Neuronal stem cell (in vitro differentiated cells): ENCODE measurements at regions not wholly inside any gene's neighbourhood (a gene's known extent, or its start where the extent isn't known, plus 50 kb on each side); places are given as distances from the start of the nearest gene placed in this dataset.

Experiments used
- DNase-seq: peaks from one replicate; pipeline ENCODE4 v3.0.0-alpha.2; 2013; ENCODE audit warnings: low spot score
- H2AFZ ChIP-seq: one replicate; pipeline ENCODE4 v1.6.1; 2013; ENCODE audit warnings: mild to moderate bottlenecking, low read length, inconsistent platforms
- H2AK5ac ChIP-seq: 2 replicates; pipeline ENCODE4 v1.6.1; 2013; ENCODE audit warnings: low read depth, mild to moderate bottlenecking, inconsistent platforms, low read length, moderate library complexity, mixed read lengths
- H2BK120ac ChIP-seq: 2 replicates; pipeline ENCODE4 v1.6.1; 2013; ENCODE audit warnings: low read depth, mild to moderate bottlenecking, inconsistent platforms, low read length, moderate library complexity, mixed read lengths
- H2BK12ac ChIP-seq: one replicate; pipeline ENCODE4 v1.6.1; 2013; ENCODE audit warnings: low read length, inconsistent platforms
- H2BK15ac ChIP-seq: 2 replicates; pipeline ENCODE4 v1.6.1; 2013; ENCODE audit warnings: mild to moderate bottlenecking, low read length, inconsistent platforms, mixed read lengths
- H2BK5ac ChIP-seq: one replicate; pipeline ENCODE4 v1.6.1; 2013; ENCODE audit warnings: inconsistent platforms, mild to moderate bottlenecking, low read length, moderate library complexity
- H3K14ac ChIP-seq: one replicate; pipeline ENCODE4 v1.6.1; 2013; ENCODE audit warnings: low read length, inconsistent platforms
- H3K18ac ChIP-seq: 2 replicates; pipeline ENCODE4 v1.6.1; 2013; ENCODE audit warnings: low read length, inconsistent platforms
- H3K23ac ChIP-seq: 2 replicates; pipeline ENCODE4 v1.6.1; 2013; ENCODE audit warnings: low read depth, mild to moderate bottlenecking, mixed read lengths, low read length, inconsistent platforms; ENCODE audit not compliant: poor library complexity
- H3K27ac ChIP-seq: replicated peaks from 3 replicates; pipeline ENCODE4 v1.5.1; 2013; ENCODE audit warnings: low read length, inconsistent platforms
- H3K27me3 ChIP-seq, 3 experiments: 2 replicates each; pipeline ENCODE4 v1.6.1; 2013; ENCODE audit warnings: low read length in 3 of 3, mild to moderate bottlenecking in 2 of 3, inconsistent platforms in 1 of 3, low read depth in 1 of 3, mixed read lengths in 1 of 3, moderate library complexity in 1 of 3; ENCODE audit not compliant: control insufficient read depth in 3 of 3, insufficient read depth in 3 of 3
- H3K36me3 ChIP-seq, 2 donors: replicated peaks in 1 of 2; 2 replicates each; pipeline ENCODE4 v1.6.1; 2013; ENCODE audit warnings: low read length in 2 of 2; ENCODE audit not compliant: control insufficient read depth in 2 of 2, insufficient read depth in 2 of 2
- H3K4ac ChIP-seq: 2 replicates; pipeline ENCODE4 v1.6.1; 2013; ENCODE audit warnings: inconsistent platforms, mild to moderate bottlenecking, low read length, moderate library complexity
- H3K4me1 ChIP-seq, 2 donors: 1 replicate in 1 of 2; 2 replicates in 1 of 2; pipeline ENCODE4 v1.6.1; 2013; ENCODE audit warnings: low read length in 2 of 2, low read depth in 1 of 2; ENCODE audit not compliant: control insufficient read depth in 2 of 2, insufficient read depth in 1 of 2
- H3K4me2 ChIP-seq: one replicate; pipeline ENCODE4 v1.6.1; 2013; ENCODE audit warnings: mild to moderate bottlenecking, low read length, inconsistent platforms; ENCODE audit not compliant: insufficient read depth, poor library complexity, severe bottlenecking
- H3K4me3 ChIP-seq, 2 donors: 2 replicates each; pipeline ENCODE4 v1.5.1; 2013; ENCODE audit warnings: low read length in 2 of 2, mild to moderate bottlenecking in 2 of 2, inconsistent platforms in 1 of 2, moderate library complexity in 1 of 2
- H3K79me1 ChIP-seq: one replicate; pipeline ENCODE4 v1.6.1; 2013; ENCODE audit warnings: low read depth, mild to moderate bottlenecking, inconsistent platforms, low read length, moderate library complexity
- H3K9ac ChIP-seq: one replicate; pipeline ENCODE4 v1.6.1; 2013; ENCODE audit warnings: mild to moderate bottlenecking, low read depth, low read length, inconsistent platforms; ENCODE audit not compliant: poor library complexity
- H3K9me3 ChIP-seq, 2 donors: replicated peaks in 1 of 2; 2 replicates each; pipeline versions ENCODE3 to v1.6.1; 2013; ENCODE audit warnings: low read length in 2 of 2, mild to moderate bottlenecking in 2 of 2, inconsistent platforms in 1 of 2, low read depth in 1 of 2, mixed read lengths in 1 of 2, moderate library complexity in 1 of 2; ENCODE audit not compliant: control insufficient read depth in 2 of 2, insufficient read depth in 1 of 2
- H4K8ac ChIP-seq: one replicate; pipeline ENCODE4 v1.6.1; 2013; ENCODE audit warnings: low read depth, mild to moderate bottlenecking, inconsistent platforms, low read length, moderate library complexity
- H4K91ac ChIP-seq: one replicate; pipeline ENCODE4 v1.6.1; 2013; ENCODE audit warnings: low read length, low read depth, mild to moderate bottlenecking, inconsistent platforms; ENCODE audit not compliant: poor library complexity
- WGBS, 2 donors: extraction: QIAGEN DNeasy Blood & Tissue Kit; methylation state at CpG; one replicate each; pipeline ENCODE4 v1.1.7; 2013; ENCODE audit warnings: missing lambda C conversion rate in 2 of 2, mixed read lengths in 1 of 2; ENCODE audit not compliant: insufficient read length in 2 of 2, insufficient replicate concordance in 1 of 2; ENCODE audit errors: extremely low coverage in 2 of 2; 5-methylcytosine and 5-hydroxymethylcytosine counted together

DNA sequence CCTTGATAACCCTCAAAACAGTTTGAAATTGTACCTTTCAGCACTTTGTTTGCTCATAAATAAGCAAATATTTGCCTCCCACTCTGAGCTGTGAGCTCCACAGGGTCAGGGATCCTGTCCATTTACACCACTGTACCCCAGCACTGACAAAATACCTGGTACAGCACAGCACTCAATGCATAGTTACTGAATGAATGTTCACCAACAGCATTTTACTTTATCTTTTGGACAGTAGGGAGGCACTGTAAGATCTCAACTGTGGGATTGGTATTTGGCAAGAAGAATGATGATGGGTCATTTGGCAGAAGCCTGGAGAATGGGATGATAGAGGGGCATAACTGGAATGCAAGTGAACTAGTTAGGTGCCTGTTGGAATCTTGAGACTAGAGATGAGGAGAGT lies 127.2 kb upstream of the ARGLU1 start:
- H2BK12ac ChIP-seq, result no peak overlapping the region
- H3K27ac ChIP-seq, result no peak overlapping the region
- no peak overlapping the region for H3K4me3 ChIP-seq
- no peak overlapping the region for H3K9ac ChIP-seq
- no peaks in the 10 kb centered on the region for H3K36me3 ChIP-seq
- no peaks in the 10 kb centered on the region for H3K27me3 ChIP-seq
- no peak for DNase-seq
- no peak overlapping the region for H2BK15ac ChIP-seq
- H2AFZ ChIP-seq, result no peak overlapping the region
- H3K4ac ChIP-seq, result no peak overlapping the region
- no peaks in the 10 kb centered on the region for H3K79me1 ChIP-seq
- no peak overlapping the region for H3K4me2 ChIP-seq
- H3K9me3 ChIP-seq, result no peaks in the 10 kb centered on the region
- no peak overlapping the region for H2BK120ac ChIP-seq
- H4K8ac ChIP-seq, result no peak overlapping the region
- no peak overlapping the region for H2AK5ac ChIP-seq
- H3K14ac ChIP-seq, result no peak overlapping the region
- H3K4me1 ChIP-seq, result peaks cover 2 to 14% of the 10 kb centered on the region in 2 donors
- H3K23ac ChIP-seq, result no peak overlapping the region
- H3K18ac ChIP-seq, result no peak overlapping the region
- H4K91ac ChIP-seq, result no peak overlapping the region
- no peak overlapping the region for H2BK5ac ChIP-seq

DNA sequence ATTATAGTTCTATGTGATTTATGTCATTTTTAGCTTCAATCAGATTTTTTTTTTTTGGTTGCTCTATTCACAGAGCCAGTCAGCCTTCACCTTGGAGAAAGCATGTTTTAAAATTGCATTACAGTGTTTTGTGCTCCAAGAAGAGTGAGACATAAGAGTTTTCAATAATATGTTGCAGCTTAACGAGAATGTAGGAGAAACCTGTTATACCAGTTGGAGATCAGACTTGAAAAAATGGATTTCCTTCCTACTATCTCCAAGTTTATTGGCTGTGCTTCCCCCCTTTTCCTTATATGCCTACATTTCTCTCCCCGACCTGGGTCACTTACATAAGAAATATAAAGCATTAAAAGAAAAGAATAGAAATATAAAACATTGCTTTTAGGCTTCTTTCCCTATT lies 123.9 kb upstream of the ARGLU1 start:
- no peak for DNase-seq
- Histone ChIP-seq H3K27me3 (no peaks in the 10 kb centered on the region), H2AK5ac (no peak overlapping the region), H3K4me3 (no peak overlapping the region), H3K23ac (no peak overlapping the region), H3K27ac (no peak overlapping the region), H3K4me1 (peaks cover 4 to 14% of the 10 kb centered on the region in 2 donors), H2BK15ac (no peak overlapping the region), H2BK5ac (no peak overlapping the region), H4K91ac (no peak overlapping the region), H3K4ac (no peak overlapping the region), H3K18ac (no peak overlapping the region), H3K4me2 (no peak overlapping the region), H2AFZ (no peak overlapping the region), H3K14ac (no peak overlapping the region), H2BK12ac (no peak overlapping the region), H3K9me3 (no peaks in the 10 kb centered on the region), H3K79me1 (no peaks in the 10 kb centered on the region), H3K9ac (no peak overlapping the region), H3K36me3 (no peaks in the 10 kb centered on the region), H4K8ac (no peak overlapping the region), H2BK120ac (no peak overlapping the region)
- WGBS, 2 donors, result no CpG with 5 or more reads among the region's 2 CpGs

DNA sequence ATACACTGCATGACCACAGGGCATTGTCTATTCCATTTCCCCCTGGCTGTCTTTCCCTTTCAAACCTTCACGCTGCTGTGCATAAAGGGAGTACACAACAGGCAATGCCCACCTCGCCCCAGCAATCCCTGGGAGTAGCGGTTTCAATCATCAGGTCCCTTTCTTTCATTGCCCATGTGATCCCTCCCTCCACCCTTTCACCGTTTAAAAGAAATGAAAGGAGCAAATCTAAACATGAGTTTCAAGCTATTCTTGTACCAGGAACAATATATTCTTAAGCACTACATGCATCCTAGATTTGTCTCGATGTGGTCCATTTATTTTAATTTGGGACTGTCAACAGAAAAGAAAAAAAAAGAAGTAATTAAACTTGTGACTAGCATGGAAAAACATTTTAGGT lies 123.4 kb upstream of the ARGLU1 start:
- Histone ChIP-seq H3K9me3 (no peaks in the 10 kb centered on the region), H4K91ac (no peak overlapping the region), H3K4me1 (peaks cover 4 to 14% of the 10 kb centered on the region in 2 donors), H3K27ac (peak overlapping the region; percentile 53), H3K23ac (no peak overlapping the region), H2BK15ac (no peak overlapping the region), H3K79me1 (no peaks in the 10 kb centered on the region), H2AFZ (peak overlapping the region; percentile 21), H3K27me3 (no peaks in the 10 kb centered on the region), H2BK12ac (no peak overlapping the region), H3K4me2 (no peak overlapping the region), H3K4me3 (no peak overlapping the region), H4K8ac (no peak overlapping the region), H3K4ac (no peak overlapping the region), H3K14ac (no peak overlapping the region), H2BK120ac (no peak overlapping the region), H3K18ac (no peak overlapping the region), H3K9ac (no peak overlapping the region), H3K36me3 (no peaks in the 10 kb centered on the region), H2BK5ac (no peak overlapping the region), H2AK5ac (no peak overlapping the region)
- WGBS, 2 donors, result no CpG with 5 or more reads among the region's 5 CpGs
- peak; percentile 27 for DNase-seq

DNA sequence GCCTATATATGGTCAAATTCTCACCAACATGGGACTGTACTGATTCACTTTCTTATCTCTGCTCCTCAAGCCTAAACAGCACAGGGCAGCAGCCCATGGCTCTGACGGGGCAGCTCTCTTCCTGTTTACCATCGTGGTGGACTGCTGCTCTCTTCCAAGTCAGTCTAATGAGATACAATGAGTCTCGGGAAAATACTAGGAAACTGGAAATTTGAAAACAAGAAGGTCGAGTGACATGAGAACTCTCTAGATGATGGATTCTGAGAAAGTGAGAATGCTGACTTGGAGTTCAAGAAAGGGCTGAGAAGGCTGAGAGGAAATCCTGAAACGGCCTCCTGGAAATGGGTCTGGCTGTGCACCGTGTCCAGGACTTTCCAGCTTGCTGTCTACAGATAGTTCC lies 122.8 kb upstream of the ARGLU1 start:
- no peaks in the 10 kb centered on the region for H3K27me3 ChIP-seq
- no peak for DNase-seq
- no peak overlapping the region for H2AK5ac ChIP-seq
- H3K27ac ChIP-seq, result peak overlapping the region; percentile 53
- no peak overlapping the region for H2BK5ac ChIP-seq
- no peak overlapping the region for H3K14ac ChIP-seq
- H2AFZ ChIP-seq, result no peak overlapping the region
- no peaks in the 10 kb centered on the region for H3K9me3 ChIP-seq
- no CpG with 5 or more reads among the region's 6 CpGs for WGBS, 2 donors
- H3K23ac ChIP-seq, result no peak overlapping the region
- H3K4me3 ChIP-seq, result no peak overlapping the region
- H4K8ac ChIP-seq, result no peak overlapping the region
- no peak overlapping the region for H4K91ac ChIP-seq
- no peak overlapping the region for H2BK15ac ChIP-seq
- no peak overlapping the region for H3K4me2 ChIP-seq
- no peaks in the 10 kb centered on the region for H3K36me3 ChIP-seq
- H3K18ac ChIP-seq, result no peak overlapping the region
- peaks cover 4 to 18% of the 10 kb centered on the region in 2 donors for H3K4me1 ChIP-seq
- H3K79me1 ChIP-seq, result no peaks in the 10 kb centered on the region
- H3K4ac ChIP-seq, result no peak overlapping the region
- no peak overlapping the region for H2BK12ac ChIP-seq
- no peak overlapping the region for H2BK120ac ChIP-seq
- no peak overlapping the region for H3K9ac ChIP-seq
